SH-SY5Y (cell line): ENCODE measurements at regions not wholly inside any gene's neighbourhood (a gene's known extent, or its start where the extent isn't known, plus 50 kb on each side); places are given as distances from the start of the nearest gene placed in this dataset.
A peak's percentile ranks its signal among the peaks of the same experiment; 100 is the strongest.

Source experiments
- GATA2 ChIP-seq: IDR thresholded peaks from 2 replicates; pipeline ENCODE4 v1.6.1; 2011; ENCODE audit warnings: mild to moderate bottlenecking, low read depth, low read length
- GATA3 ChIP-seq: IDR thresholded peaks from 2 replicates; pipeline ENCODE4 v1.6.1; 2011; ENCODE audit warnings: low read depth, mild to moderate bottlenecking, low read length, moderate library complexity

DNA sequence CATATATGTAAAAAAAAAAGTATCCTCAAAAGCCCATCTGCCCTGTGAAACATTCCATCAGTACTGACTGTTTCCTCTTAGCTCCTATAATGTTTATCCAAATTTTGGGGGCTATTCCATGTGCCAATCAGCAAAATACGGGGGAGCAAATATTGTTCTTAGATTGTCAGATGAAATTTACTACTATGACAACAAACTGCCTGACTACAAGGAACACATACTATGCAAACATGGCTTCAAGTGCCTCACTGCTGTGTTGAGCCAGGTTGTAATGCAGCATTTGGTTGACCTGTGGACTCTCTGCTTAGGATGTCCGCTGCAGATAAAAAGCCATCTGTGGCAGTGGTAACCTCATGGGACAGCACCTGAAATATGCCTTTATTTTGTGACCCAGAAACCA, 98.2 kb upstream of the SCEL start:
- TF ChIP-seq GATA2 = no peak
- no peak for TF ChIP-seq GATA3

DNA sequence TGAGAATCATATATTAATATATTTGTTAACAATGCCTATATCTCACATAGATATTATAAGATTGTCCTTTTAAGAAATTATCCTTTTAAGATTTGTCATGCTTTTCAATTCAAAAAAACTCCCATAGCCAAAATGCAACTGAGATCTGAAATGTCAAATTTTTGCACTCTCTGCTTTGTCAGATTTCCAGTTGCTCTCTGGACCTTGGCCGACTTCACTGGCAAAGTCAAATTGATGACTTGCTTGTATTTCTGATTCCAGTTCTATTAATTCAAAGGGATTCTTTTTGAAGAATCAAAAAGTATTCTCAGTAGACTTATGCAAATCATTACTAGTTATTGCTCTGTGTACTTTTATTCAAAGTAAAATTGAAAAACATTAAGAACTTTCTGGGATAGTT, 101.2 kb upstream of the SCEL start:
- no peak for TF ChIP-seq GATA3
- no peak for TF ChIP-seq GATA2

DNA sequence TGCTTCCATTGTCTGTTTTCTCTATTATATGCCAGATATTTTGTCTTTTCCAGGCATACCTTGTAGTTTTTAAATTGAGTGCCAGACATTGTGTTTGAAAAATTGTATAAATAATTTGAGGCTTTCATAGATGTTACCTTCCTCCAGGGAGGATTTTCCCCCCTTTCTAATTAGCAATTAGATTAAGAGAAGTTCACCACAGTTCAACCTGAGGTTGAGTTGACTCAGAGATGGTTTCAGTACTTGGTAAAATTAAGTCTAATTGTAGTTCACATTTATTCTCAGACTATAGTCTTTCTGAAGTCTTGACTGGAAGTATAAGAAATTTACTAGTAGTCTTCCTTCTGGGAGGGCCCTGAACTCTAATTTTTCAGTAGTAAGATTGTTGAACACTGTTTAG, 104.1 kb upstream of the SCEL start:
- no peak for TF ChIP-seq GATA3
- no peak for TF ChIP-seq GATA2

DNA sequence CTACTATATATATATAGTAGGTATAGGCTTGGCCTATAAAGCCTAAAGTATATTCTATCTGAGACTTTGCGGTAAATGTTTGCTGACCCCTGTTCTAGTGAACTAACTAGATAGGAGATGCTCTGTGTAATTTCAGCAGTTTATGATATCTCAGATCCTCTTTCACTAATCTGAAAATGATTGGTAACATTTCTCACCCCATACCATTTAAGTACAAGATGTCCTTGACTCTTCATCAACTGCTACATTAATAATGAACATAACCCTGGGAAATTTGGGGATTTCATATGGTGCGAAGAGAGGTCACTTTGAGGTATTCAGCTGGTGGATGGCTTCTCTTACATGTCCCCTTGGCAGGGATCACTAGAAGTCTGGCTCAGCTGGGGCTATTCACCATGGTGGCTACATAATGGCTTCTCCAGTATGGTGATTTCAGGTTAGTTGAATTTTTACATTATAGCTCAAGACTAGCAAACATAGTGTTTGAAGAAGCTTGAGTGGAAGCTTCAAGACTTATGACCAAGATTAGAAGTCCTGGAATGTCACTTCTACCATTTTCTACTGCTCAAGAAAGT, 103.6 kb upstream of the MYCBP2 start:
- TF ChIP-seq GATA3 = no peak
- TF ChIP-seq GATA2 = no peak

DNA sequence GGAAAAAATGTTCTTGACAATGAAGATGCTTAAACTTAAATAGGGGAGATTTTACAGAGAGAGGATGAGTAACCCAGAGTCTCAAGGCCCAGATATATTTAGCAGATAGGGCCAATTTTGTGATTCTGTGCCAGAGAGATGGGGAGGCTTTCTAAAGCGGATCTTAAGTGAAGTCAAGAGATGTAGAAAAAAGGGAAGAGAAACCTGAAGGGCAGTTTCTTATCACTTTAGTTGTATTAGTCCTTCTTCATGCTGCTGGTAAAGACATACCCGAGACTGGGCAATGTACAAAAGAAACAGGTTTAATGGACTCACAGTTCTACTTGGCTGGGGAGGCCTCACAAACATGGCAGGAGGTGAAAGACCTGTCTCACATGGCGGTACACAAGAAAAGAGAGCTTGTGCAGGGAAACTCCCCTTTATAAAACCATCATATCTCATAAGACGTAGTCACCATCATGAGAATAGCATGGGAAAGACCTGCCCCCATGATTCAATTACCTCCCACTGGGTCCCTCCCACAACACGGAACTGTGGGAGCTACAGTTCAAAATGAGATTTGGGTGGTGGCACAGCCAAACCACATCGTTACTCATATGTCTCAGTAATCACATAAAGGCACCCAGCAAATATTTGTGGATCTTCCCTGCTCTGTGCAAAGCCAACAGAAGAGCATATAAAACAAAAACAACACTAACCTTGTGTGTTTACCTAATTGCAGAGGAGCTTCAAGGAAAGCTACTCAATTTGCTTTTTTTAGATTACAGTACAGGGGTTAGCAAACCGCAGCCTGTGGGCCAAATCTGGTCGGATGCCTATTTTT, 102.6 kb upstream of the MYCBP2 start:
- TF ChIP-seq GATA3 = no peak
- TF ChIP-seq GATA2 = no peak

DNA sequence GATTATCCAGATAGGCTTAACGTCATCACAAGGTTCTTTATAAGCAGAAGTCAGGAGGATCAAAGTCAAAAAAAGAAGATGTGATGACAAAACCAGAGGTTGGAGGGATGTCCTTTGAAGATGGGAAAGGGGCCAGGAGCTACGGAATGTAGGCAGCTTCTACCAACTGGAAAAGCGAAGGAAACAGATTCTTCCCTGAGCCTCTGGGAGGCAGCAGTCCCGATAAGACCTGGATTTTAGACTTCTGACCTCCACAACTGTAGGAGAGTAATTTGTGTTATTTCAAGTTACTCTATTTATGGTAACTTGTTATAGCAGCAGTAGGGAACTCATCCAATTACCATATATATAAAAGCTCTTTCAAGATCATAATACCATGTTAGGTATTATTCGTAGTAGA, 98.8 kb upstream of the MYCBP2 start:
- TF ChIP-seq GATA3 (no peak), GATA2 (no peak)

DNA sequence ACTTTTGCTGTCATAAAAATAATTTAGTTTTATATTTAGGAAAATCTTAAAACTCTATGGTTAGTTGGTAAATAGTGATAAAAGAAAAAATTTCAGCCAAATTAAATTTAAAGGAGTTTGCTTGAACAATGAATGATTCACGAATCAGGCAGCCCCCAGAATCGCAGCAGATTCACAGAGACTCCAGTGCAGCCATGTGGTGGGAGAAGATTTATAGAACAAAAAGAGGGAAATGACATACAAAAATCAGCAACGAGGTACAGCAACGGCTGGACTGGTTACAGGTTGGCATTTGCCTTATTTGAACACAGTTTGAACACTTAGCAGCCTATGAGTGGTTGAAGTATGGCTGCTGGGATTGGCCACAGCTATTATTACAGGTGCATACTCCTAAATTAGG, 96.4 kb upstream of the MYCBP2 start:
- no peak for TF ChIP-seq GATA3
- TF ChIP-seq GATA2 = no peak

DNA sequence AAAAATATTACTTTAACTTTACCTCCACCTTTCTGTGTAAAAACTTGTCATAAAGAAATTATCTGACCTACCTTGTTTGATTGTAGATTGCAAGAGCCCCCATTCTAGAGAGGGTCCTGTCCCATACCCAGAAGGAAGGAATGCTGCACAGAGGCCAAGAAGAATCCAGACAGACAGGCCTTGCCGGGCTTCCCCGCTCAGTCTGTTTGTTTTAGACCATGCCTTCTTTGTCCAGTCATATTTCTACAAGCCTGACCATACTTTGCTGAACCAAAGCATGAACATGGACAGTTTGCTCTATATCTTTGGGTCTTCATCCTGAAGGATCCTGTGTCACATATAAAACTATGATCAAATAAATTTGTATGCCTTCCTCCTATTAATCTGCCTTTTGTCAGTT, 95.8 kb upstream of the MYCBP2 start:
- TF ChIP-seq GATA3 = no peak
- TF ChIP-seq GATA2 = no peak

DNA sequence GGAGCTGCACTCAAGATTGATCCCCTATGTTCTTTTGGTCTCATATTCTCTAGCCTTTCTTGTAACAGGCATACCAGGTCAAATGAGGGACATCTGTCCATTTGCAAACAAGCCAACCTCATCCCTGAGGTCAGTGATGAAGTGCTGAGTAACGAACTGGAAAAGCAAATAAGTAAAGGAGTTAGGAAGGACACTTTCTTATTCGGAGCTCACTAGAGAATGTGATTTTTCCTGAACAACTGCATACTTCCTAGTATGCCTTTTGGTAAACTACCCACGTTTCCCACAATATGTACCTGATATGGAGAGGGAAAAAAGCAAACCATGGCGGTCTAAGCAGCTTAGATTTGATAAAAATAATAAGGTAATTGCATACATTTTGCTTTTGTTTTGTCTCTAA, 91.0 kb upstream of the MYCBP2 start:
- TF ChIP-seq GATA2 (no peak), GATA3 (no peak)

DNA sequence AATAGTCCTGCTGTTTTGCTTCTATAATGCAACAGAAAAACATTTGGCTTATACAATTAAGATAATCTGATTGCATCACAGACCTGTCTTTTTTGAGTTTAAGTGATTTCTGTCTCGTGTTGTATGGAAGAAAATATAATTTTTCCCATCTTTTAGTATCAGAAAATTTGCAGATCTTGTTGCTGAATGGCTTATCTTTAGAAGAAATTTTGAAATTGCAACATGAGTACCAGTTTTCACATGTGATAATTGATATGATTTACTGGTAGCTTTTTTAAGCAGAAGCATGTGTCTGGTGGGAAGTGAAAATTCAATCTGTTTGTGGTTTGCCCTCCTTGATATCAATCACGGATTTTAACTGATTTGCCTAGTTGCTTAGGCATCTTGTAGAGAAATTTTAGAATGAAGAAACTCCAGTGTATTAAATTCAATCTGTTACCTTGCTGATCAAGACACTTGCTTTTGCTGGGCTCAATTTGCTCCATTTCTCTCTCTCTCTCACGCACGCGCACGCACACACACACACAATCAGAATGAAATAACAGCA, 89.8 kb upstream of the MYCBP2 start:
- TF ChIP-seq GATA3 = peak; percentile 89
- TF ChIP-seq GATA2 = peak; percentile 65; the same call in 1 of the 2 replicates

DNA sequence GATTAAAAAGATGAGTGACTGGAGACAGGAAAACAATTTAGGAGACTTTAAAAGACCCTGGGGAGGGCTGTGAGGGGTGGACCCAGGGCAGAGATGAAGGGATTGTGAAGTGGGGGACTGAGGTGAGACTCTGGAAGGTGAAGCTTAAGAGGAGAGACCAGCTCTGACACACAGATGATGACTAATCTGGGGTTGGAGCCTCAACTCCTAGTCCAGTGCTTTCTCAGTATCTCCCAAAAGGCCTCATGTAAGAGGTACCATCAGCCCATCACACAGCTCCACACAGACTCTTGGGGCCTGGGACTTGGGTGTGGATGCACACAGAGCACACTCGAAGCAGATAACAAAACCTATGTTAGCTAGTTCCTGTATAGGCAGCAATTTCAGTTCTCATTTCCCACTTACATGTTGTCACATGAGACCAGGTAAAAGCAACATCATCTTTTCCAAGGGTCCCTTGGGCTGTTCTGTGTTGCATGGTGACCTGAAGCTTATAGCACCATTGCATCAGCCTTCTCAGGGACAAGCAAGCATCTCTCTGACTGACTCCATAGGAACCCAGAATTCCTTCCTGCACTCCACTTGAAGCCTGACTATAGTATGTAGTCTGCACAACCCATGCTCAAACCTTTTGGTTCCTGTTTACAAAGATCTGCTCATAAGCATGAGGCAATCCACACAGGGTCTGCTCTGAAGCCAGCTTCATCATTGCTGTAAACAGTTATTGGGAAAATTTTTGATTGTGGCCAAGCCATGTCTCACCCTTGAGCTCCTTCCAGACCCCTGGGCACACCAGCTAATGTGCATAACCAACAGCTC, 88.6 kb upstream of the MYCBP2 start:
- TF ChIP-seq GATA3 (no peak), GATA2 (no peak)

DNA sequence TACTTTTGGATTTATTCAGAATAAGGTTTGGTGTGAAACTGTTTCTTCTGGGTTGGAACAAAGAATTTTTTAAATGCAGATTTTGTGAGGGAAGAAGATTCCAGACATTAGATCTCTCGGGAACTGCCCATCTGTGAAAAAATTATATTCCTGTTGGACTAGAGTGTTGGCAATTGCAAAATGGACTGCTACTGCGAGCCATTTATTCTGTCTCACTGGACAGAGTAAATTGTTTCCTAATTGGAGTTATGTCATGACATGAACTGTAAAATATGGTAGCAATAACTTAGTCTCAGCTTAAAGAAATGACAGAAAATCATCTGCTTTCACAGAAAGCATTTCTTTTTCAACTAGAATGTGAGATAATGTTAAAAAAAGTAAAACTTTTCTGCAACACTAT, 86.0 kb upstream of the MYCBP2 start:
- no peak for TF ChIP-seq GATA2
- TF ChIP-seq GATA3 = no peak

DNA sequence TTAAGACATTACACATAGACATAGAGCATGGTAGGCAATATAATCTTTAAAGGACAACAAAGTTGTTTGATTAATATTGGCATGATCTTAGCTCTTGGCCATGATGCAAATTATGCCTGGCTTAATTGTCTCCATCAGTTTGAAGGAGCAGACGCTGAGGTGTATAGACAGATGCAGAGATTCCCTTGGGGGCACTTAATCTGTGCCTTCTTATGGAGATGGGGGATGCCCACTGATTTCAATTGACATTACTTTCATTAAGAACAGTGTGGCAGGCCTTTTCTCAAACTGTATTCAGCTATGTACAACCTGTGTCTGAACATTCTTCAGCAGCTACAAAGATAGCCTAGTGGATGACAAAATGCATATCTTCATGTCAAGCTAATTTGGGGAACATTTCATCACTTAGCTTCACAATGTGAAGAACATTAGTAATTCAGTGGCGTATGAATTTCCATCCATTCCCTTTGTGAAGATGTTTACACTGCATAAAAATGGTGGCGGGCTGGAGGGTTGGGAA, 85.3 kb upstream of the MYCBP2 start:
- TF ChIP-seq GATA3 (no peak), GATA2 (no peak)

DNA sequence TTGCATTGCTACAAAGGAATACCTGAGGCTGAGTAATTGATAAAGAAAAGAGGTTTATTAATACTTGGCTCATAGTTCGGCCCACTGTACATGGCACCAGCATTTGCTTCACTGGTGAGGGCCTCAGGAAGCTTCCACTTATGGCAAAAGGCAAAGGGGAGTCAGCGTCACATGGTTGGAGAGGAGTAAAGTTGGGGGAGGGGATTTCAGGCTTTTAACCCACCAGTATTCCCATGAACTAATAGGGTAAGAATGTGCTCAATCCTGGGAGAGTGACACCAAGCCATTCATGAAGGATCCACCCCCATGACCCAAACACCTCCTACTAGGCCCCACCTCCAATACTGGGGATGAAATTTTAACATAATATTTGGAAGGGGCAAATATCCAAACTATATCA, 82.5 kb upstream of the MYCBP2 start:
- TF ChIP-seq GATA3 (no peak), GATA2 (no peak)
